ENCODE measurements at regions not wholly inside any gene's neighbourhood (a gene's known extent, or its start where the extent isn't known, plus 50 kb on each side); places are given as distances from the start of the nearest gene placed in this dataset.

- no peak overlapping the region for H3K27ac ChIP-seq
- H3K36me3 ChIP-seq: no peaks in the 10 kb centered on the region
- H3K4me3 ChIP-seq: no peak overlapping the region
- no peaks in the 10 kb centered on the region for H3K27me3 ChIP-seq
- no peak overlapping the region for H3K4me2 ChIP-seq
- peaks cover 11% of the 10 kb centered on the region for H3K4me1 ChIP-seq
- H4K20me1 ChIP-seq: no peaks in the 10 kb centered on the region
- no peaks in the 10 kb centered on the region for H3K9me3 ChIP-seq
- no peak for TF ChIP-seq Cebpa-rat (IDR thresholded peaks at IDR 0.05)
- H3K9ac ChIP-seq: no peak overlapping the region
These were observed 202.4 kb downstream of the SH2D4B start for GRCh38 chr10:80739963-80740715.

DNA sequence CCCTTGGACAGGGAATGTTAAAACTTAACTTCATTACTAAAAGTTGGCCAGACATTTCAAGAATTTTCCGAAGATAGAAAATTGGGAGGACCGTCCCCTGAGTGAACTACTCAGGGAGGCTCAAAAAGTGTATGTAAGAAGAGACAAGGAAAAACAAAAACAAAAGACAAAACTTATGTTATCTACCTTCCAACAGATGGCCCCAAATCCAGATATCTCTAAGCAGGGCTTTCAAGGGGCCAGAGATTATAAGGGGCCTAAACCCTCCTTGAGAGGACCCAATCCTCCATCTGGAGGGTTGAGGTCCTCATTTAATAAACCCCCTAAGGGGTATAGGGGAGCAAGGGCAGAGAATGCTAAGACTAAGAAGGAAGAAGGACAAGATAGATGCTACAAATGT lies 203.6 kb downstream of the SH2D4B start:
- Histone ChIP-seq H3K9ac (no peak overlapping the region), H3K27me3 (no peaks in the 10 kb centered on the region), H4K20me1 (no peaks in the 10 kb centered on the region), H3K4me3 (no peak overlapping the region), H3K27ac (no peak overlapping the region), H3K4me2 (no peak overlapping the region), H3K4me1 (peaks cover 11% of the 10 kb centered on the region), H3K9me3 (no peaks in the 10 kb centered on the region), H3K36me3 (no peaks in the 10 kb centered on the region)
- TF ChIP-seq Cebpa-rat (IDR thresholded peaks at IDR 0.05): no peak

GRCh38 chr10:80750268-80750667 lies 212.6 kb downstream of the SH2D4B start:
- no peak overlapping the region for H3K9ac ChIP-seq
- no peak for TF ChIP-seq Cebpa-rat (IDR thresholded peaks at IDR 0.05)
- 0 out of 2 replicates have a peak, but pooled peaks cover 5% of the 10 kb centered on the region for H3K9me3 ChIP-seq
- no peak overlapping the region for H3K4me2 ChIP-seq
- no peaks in the 10 kb centered on the region for H4K20me1 ChIP-seq
- H3K4me3 ChIP-seq: no peak overlapping the region
- no peaks in the 10 kb centered on the region for H3K27me3 ChIP-seq
- no peaks in the 10 kb centered on the region for H3K36me3 ChIP-seq
- H3K4me1 ChIP-seq: no peaks in the 10 kb centered on the region
- no peak overlapping the region for H3K27ac ChIP-seq

DNA sequence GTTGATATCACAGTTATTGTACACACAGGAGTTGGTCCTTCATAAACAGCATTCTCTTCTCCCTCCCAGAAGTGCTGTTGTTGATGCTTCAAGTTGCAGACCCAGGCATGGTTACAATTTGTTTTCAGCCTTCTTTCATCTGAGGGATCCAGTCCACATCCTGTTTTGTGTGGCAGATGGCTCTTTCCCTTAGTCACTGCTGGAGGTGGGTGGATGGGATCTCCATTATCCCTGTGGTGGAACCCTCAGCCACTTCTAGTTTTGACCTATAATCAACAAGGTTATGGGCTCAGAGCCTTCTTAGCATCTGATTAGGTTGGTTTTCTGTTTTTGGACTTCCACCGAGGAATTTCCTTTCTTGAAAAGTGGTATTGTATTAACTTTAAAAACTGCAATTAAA lies 214.2 kb downstream of the SH2D4B start:
- H3K4me3 ChIP-seq: no peak overlapping the region
- 0 out of 2 replicates have a peak, but pooled peaks cover 5% of the 10 kb centered on the region for H3K9me3 ChIP-seq
- no peak overlapping the region for H3K4me2 ChIP-seq
- no peak overlapping the region for H3K27ac ChIP-seq
- H3K27me3 ChIP-seq: no peaks in the 10 kb centered on the region
- H4K20me1 ChIP-seq: no peaks in the 10 kb centered on the region
- H3K9ac ChIP-seq: no peak overlapping the region
- H3K4me1 ChIP-seq: no peaks in the 10 kb centered on the region
- no peak for TF ChIP-seq Cebpa-rat (IDR thresholded peaks at IDR 0.05)
- no peaks in the 10 kb centered on the region for H3K36me3 ChIP-seq

DNA sequence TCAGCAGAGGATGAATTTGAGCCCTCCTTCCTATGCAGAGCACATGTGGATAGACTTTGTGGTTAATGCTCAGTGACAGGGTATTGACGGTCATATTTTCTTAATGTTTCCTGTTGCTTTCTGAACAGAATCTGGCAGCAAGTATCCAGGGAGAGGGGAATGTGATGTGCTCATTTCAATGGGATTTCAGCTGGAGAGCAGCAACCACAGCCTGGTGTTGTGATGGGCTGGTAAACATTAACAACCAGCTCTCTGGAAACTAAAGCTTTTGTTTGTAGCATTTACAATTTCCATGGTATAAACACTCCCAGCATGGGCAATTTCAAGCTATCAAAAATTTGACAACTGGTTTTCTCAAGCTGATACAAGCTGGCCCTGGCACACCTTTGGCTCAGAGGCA lies 215.9 kb downstream of the SH2D4B start:
- 0 out of 2 replicates have a peak, but pooled peaks cover 5% of the 10 kb centered on the region for H3K9me3 ChIP-seq
- H3K4me1 ChIP-seq: no peaks in the 10 kb centered on the region
- TF ChIP-seq Cebpa-rat (IDR thresholded peaks at IDR 0.05): no peak
- H3K9ac ChIP-seq: no peak overlapping the region
- no peak overlapping the region for H3K4me3 ChIP-seq
- H3K4me2 ChIP-seq: no peak overlapping the region
- no peaks in the 10 kb centered on the region for H3K36me3 ChIP-seq
- H3K27ac ChIP-seq: no peak overlapping the region
- no peaks in the 10 kb centered on the region for H3K27me3 ChIP-seq
- H4K20me1 ChIP-seq: no peaks in the 10 kb centered on the region

- H3K36me3 ChIP-seq: no peaks in the 10 kb centered on the region
- H3K4me3 ChIP-seq: no peak overlapping the region
- TF ChIP-seq Cebpa-rat (IDR thresholded peaks at IDR 0.05): no peak
These were observed 218.2 kb downstream of the SH2D4B start for GRCh38 chr10:80755893-80756292.

DNA sequence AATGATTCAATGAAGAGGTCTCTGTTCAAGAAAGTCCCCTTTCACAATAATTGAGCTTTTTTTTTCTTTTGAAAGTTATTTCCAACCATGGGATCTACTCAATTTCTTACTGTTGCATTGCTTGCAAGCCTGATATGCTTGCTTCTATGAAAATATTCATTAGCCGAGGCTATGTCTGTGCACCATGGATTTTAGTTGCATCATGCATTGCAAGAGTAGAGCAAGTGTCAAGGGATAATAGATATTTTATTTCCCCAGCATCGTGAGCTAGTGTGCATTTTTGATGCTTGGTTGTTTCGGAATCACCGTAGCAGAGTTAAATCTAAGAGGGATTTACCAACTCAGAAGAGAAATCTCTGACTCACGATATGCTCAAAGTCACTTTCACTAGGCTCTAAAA lies 222.0 kb downstream of the SH2D4B start:
- no peak for TF ChIP-seq Cebpa-rat (IDR thresholded peaks at IDR 0.05)
- Histone ChIP-seq H3K9ac (no peak overlapping the region), H3K27me3 (no peaks in the 10 kb centered on the region), H3K4me2 (no peak overlapping the region), H3K4me1 (peaks cover 13% of the 10 kb centered on the region; the same call in 1 of the 2 replicates), H3K9me3 (no peaks in the 10 kb centered on the region), H3K4me3 (no peak overlapping the region), H3K27ac (no peak overlapping the region), H3K36me3 (no peaks in the 10 kb centered on the region), H4K20me1 (no peaks in the 10 kb centered on the region)

More at GRCh38 chr10:80755893-80756292, 218.2 kb downstream of the SH2D4B start:
- H4K20me1 ChIP-seq: no peaks in the 10 kb centered on the region
- no peak overlapping the region for H3K9ac ChIP-seq
- H3K27me3 ChIP-seq: no peaks in the 10 kb centered on the region
- no peak overlapping the region for H3K27ac ChIP-seq
- no peak overlapping the region for H3K4me2 ChIP-seq
- H3K4me1 ChIP-seq: peaks cover 6% of the 10 kb centered on the region; the same call in 1 of the 2 replicates
- H3K9me3 ChIP-seq: 0 out of 2 replicates have a peak, but pooled peaks cover 5% of the 10 kb centered on the region

DNA sequence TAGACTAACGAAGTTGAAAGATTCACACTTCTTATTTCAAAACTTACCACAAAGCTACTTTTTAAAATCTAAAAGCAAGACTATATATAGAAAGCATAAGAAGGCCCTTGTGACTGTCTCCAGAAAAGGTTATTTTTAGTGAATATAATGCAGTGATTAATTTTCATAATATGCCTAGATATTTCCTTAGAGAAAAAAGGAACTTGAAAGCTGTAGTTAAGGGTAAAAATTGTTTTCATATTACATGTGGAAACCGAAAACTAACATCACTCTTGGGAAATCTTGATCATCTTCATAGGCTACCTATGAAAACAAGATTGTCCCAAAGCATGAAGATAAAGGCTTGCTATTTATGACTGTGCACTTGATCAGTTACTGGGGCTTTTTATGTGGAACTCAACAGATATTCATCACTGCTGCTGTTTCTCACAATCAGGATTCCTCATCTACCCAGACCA lies 223.2 kb downstream of the SH2D4B start:
- Histone ChIP-seq H3K27ac (no peak overlapping the region), H3K36me3 (no peaks in the 10 kb centered on the region), H3K4me3 (no peak overlapping the region), H4K20me1 (no peaks in the 10 kb centered on the region), H3K4me2 (peak overlapping the region; percentile 6; the same call in 1 of the 2 replicates), H3K4me1 (peaks cover 13% of the 10 kb centered on the region; the same call in 1 of the 2 replicates), H3K27me3 (no peaks in the 10 kb centered on the region), H3K9me3 (no peaks in the 10 kb centered on the region), H3K9ac (no peak overlapping the region)
- TF ChIP-seq Cebpa-rat (IDR thresholded peaks at IDR 0.05): no peak

- Histone ChIP-seq H3K4me1 (no peaks in the 10 kb centered on the region), H4K20me1 (no peaks in the 10 kb centered on the region), H3K27me3 (no peaks in the 10 kb centered on the region), H3K36me3 (no peaks in the 10 kb centered on the region), H3K4me3 (no peak overlapping the region), H3K9ac (no peak overlapping the region), H3K27ac (no peak overlapping the region), H3K4me2 (no peak overlapping the region), H3K9me3 (no peaks in the 10 kb centered on the region)
- no peak for TF ChIP-seq Cebpa-rat (IDR thresholded peaks at IDR 0.05)
These were observed 230.3 kb downstream of the SH2D4B start for GRCh38 chr10:80767963-80768362.

- no peaks in the 10 kb centered on the region for H3K36me3 ChIP-seq
- TF ChIP-seq Cebpa-rat (IDR thresholded peaks at IDR 0.05): no peak
- no peak overlapping the region for H3K4me2 ChIP-seq
- no peaks in the 10 kb centered on the region for H3K27me3 ChIP-seq
- no peaks in the 10 kb centered on the region for H3K9me3 ChIP-seq
- H4K20me1 ChIP-seq: no peaks in the 10 kb centered on the region
- no peak overlapping the region for H3K9ac ChIP-seq
- H3K27ac ChIP-seq: no peak overlapping the region
- H3K4me1 ChIP-seq: no peaks in the 10 kb centered on the region
- H3K4me3 ChIP-seq: no peak overlapping the region
These were observed 232.0 kb downstream of the SH2D4B start for GRCh38 chr10:80769700-80770160.
